Keratinocyte (primary cell): ENCODE measurements at regions not wholly inside any gene's neighbourhood (a gene's known extent, or its start where the extent isn't known, plus 50 kb on each side); places are given as distances from the start of the nearest gene placed in this dataset.

Experiments
- DNase-seq: peaks from one replicate; pipeline ENCODE4 v3.0.0-alpha.2; 2011; ENCODE audit warnings: low read depth, missing footprints, low spot score
- FAIRE-seq: peaks from 2 replicates; lab custom pipeline; 2011; peaks lifted over from hg19 to GRCh38; lab: Jason Lieb, UNC
- H2AFZ ChIP-seq: 2 replicates; pipeline ENCODE4 v1.6.0; 2012; ENCODE audit warnings: low read length, control low read depth, inconsistent platforms; ENCODE audit not compliant: control insufficient read depth
- H3K27ac ChIP-seq: 2 replicates; pipeline ENCODE4 v1.5.1; 2011; ENCODE audit warnings: low read length; ENCODE audit not compliant: control insufficient read depth, insufficient read depth
- H3K27me3 ChIP-seq: 3 replicates; pipeline ENCODE4 v1.6.0; 2011; ENCODE audit warnings: low read length; ENCODE audit not compliant: control insufficient read depth, insufficient read depth; ENCODE audit errors: extremely low read depth
- H3K36me3 ChIP-seq, 2 experiments: 2 replicates in 1 of 2; 3 replicates in 1 of 2; pipeline ENCODE4 v1.5.1; 2011; ENCODE audit warnings: low read length in 2 of 2, mild to moderate bottlenecking in 1 of 2; ENCODE audit not compliant: control insufficient read depth in 2 of 2, insufficient read depth in 2 of 2; ENCODE audit errors: extremely low read depth in 1 of 2
- H3K4me1 ChIP-seq: 3 replicates; pipeline ENCODE4 v1.5.1; 2011; ENCODE audit warnings: low read length; ENCODE audit not compliant: control insufficient read depth, insufficient read depth; ENCODE audit errors: extremely low read depth
- H3K4me2 ChIP-seq: 3 replicates; pipeline ENCODE4 v1.6.0; 2011; ENCODE audit warnings: low read depth, low read length; ENCODE audit not compliant: control insufficient read depth, insufficient read depth; ENCODE audit errors: extremely low read depth
- H3K4me3 ChIP-seq, 3 experiments: fragments of 200-600 bp in 1 of 3; sonication (generic) in 1 of 3; 2 replicates in 2 of 3; 3 replicates in 1 of 3; pipeline ENCODE4 v1.5.1; 2011 to 2016; ENCODE audit warnings: low read length in 3 of 3, mild to moderate bottlenecking in 3 of 3, control low read depth in 2 of 3, inconsistent platforms in 1 of 3, low read depth in 1 of 3, mixed read lengths in 1 of 3, mixed run types in 1 of 3, moderate library complexity in 1 of 3; ENCODE audit not compliant: control insufficient read depth in 2 of 3, insufficient read depth in 2 of 3; ENCODE audit errors: extremely low read depth in 1 of 3
- H3K79me2 ChIP-seq: 2 replicates; pipeline ENCODE4 v1.6.0; 2012; ENCODE audit warnings: low read length; ENCODE audit not compliant: control insufficient read depth, insufficient read depth
- H3K9ac ChIP-seq: 3 replicates; pipeline ENCODE4 v1.6.0; 2011; ENCODE audit warnings: low read length; ENCODE audit not compliant: control insufficient read depth, insufficient read depth; ENCODE audit errors: extremely low read depth
- H3K9me1 ChIP-seq: 3 replicates; pipeline ENCODE4 v1.6.0; 2011; ENCODE audit warnings: low read length; ENCODE audit not compliant: control insufficient read depth, insufficient read depth; ENCODE audit errors: extremely low read depth
- H3K9me3 ChIP-seq: 2 replicates; pipeline ENCODE4 v1.5.1; 2012; ENCODE audit warnings: low read depth, low read length; ENCODE audit not compliant: control insufficient read depth
- H4K20me1 ChIP-seq: 3 replicates; pipeline ENCODE4 v1.6.0; 2011; ENCODE audit warnings: low read length; ENCODE audit not compliant: control insufficient read depth, insufficient read depth; ENCODE audit errors: extremely low read depth
- EZH2 ChIP-seq: IDR thresholded peaks from one replicate; pipeline ENCODE4 v1.6.1; 2012; ENCODE audit warnings: inconsistent platforms, mild to moderate bottlenecking, low read length, moderate library complexity
- dilution Hi-C: fragments of 300-500 bp; cut with MboI; formaldehyde crosslinking; loops from one replicate; pipeline ENCODE4 v1.7.0; 2020; ENCODE audit warnings: low sequenced_read_pairs; ENCODE audit not compliant: extremely low pct_ligation_motif_present
- TF ChIP-seq, protein P1 (sequence below), 3 experiments: IDR thresholded peaks in 1 of 3; conservative IDR thresholded peaks in 1 of 3; optimal IDR thresholded peaks in 1 of 3; 2 replicates in 2 of 3; 3 replicates in 1 of 3; pipeline versions ENCODE3 to v1.5.1; 2011; ENCODE audit warnings: low read length in 3 of 3, mild to moderate bottlenecking in 3 of 3, moderate library complexity in 2 of 3, control low read depth in 1 of 3, inconsistent platforms in 1 of 3; ENCODE audit not compliant: insufficient read depth in 2 of 3; ENCODE audit errors: extremely low read depth in 1 of 3

GRCh38 chr16:60246086-60246485 is 1512.0 kb upstream of the GOT2 start:
- dilution Hi-C loops = no loop called here
- no peaks in the 10 kb centered on the region for H4K20me1 ChIP-seq
- FAIRE-seq = no peak

DNA sequence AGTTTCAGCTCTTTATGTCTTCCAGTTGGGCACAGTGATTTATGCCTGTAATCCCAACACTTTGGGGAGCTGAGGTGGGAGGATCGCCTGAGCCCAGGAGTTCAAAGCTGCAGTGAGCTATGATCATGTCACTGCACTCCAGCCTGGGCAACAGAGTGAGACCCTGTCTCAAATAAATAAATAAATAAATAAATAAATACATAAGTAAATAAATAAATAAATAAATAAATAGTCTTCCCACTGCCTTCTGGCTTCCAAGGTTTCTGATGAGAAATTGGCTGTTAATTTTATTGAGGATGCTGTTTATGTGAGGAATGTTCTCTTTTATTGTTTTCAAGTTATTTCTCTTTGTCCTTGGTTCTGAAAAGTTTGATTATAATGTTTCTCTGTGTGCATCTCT is 1507.6 kb upstream of the GOT2 start:
- dilution Hi-C loops = no loop called here
- no peak overlapping the region for H3K4me3 ChIP-seq
- no peak overlapping the region for H3K27ac ChIP-seq
- FAIRE-seq (no peak), DNase-seq (no peak)
- H3K9me3 ChIP-seq = no peaks in the 10 kb centered on the region
- no peaks in the 10 kb centered on the region for H3K9me1 ChIP-seq
- no peak overlapping the region for H3K9ac ChIP-seq
- H4K20me1 ChIP-seq = no peaks in the 10 kb centered on the region
- no peaks in the 10 kb centered on the region for H3K27me3 ChIP-seq
- H3K4me1 ChIP-seq = no peaks in the 10 kb centered on the region
- no peak overlapping the region for H3K4me2 ChIP-seq
- no peaks in the 10 kb centered on the region for H3K79me2 ChIP-seq
- no peak overlapping the region for H2AFZ ChIP-seq
- no peaks in the 10 kb centered on the region for H3K36me3 ChIP-seq
- TF ChIP-seq, protein P1, sequence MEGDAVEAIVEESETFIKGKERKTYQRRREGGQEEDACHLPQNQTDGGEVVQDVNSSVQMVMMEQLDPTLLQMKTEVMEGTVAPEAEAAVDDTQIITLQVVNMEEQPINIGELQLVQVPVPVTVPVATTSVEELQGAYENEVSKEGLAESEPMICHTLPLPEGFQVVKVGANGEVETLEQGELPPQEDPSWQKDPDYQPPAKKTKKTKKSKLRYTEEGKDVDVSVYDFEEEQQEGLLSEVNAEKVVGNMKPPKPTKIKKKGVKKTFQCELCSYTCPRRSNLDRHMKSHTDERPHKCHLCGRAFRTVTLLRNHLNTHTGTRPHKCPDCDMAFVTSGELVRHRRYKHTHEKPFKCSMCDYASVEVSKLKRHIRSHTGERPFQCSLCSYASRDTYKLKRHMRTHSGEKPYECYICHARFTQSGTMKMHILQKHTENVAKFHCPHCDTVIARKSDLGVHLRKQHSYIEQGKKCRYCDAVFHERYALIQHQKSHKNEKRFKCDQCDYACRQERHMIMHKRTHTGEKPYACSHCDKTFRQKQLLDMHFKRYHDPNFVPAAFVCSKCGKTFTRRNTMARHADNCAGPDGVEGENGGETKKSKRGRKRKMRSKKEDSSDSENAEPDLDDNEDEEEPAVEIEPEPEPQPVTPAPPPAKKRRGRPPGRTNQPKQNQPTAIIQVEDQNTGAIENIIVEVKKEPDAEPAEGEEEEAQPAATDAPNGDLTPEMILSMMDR (optimal IDR thresholded peaks at IDR 0.05 in 1 of 3, IDR thresholded peaks at IDR 0.05 in 1 of 3, conservative IDR thresholded peaks at IDR 0.05 in 1 of 3; ENCODE audit: extremely low read depth in 1 of 3, insufficient read depth in 2 of 3, low read length in 3 of 3) = no peak
- no peak for TF ChIP-seq EZH2

More at GRCh38 chr16:60246086-60246485, 1512.0 kb upstream of the GOT2 start:
- Histone ChIP-seq H3K4me3 (no peak overlapping the region), H2AFZ (no peak overlapping the region), H3K27me3 (no peaks in the 10 kb centered on the region), H3K9me1 (no peaks in the 10 kb centered on the region), H3K36me3 (no peaks in the 10 kb centered on the region), H3K4me2 (no peak overlapping the region), H3K27ac (no peak overlapping the region), H3K9ac (no peak overlapping the region), H3K9me3 (no peaks in the 10 kb centered on the region), H3K4me1 (no peaks in the 10 kb centered on the region), H3K79me2 (no peaks in the 10 kb centered on the region)
- no peak for TF ChIP-seq EZH2
- TF ChIP-seq, protein P1 (optimal IDR thresholded peaks at IDR 0.05 in 1 of 3, IDR thresholded peaks at IDR 0.05 in 1 of 3, conservative IDR thresholded peaks at IDR 0.05 in 1 of 3; ENCODE audit: extremely low read depth in 1 of 3, insufficient read depth in 2 of 3, low read length in 3 of 3) = no peak
- DNase-seq = no peak
